GM10248 (cell line): ENCODE measurements at regions not wholly inside any gene's neighbourhood (a gene's known extent, or its start where the extent isn't known, plus 50 kb on each side); places are given as distances from the start of the nearest gene placed in this dataset.

Experiments
- CTCF ChIA-PET: fragments of 300-600 bp; sonication (Branson Sonifier 250); formaldehyde crosslinking; extraction: SDS; loops from one replicate; lab custom pipeline; 2021; ENCODE audit warnings: antibody characterized with exemption; lab: Yijun Ruan, JAX
- POLR2A ChIA-PET: fragments of 350-650 bp; sonication (Branson Sonifier 250); formaldehyde crosslinking; extraction: SDS; loops from one replicate; lab custom pipeline; 2020; ENCODE audit warnings: antibody characterized with exemption; lab: Yijun Ruan, JAX
- DNase-seq: peaks from one replicate; pipeline ENCODE4 v3.0.0; 2012; ENCODE audit errors: extremely low spot score
- TF ChIP-seq, protein P1 (sequence below): IDR thresholded peaks from 2 replicates; pipeline ENCODE4 v1.5.1; 2012; ENCODE audit warnings: mild to moderate bottlenecking, low read depth; ENCODE audit errors: extremely low read depth, missing control alignments, control extremely low read depth

DNA sequence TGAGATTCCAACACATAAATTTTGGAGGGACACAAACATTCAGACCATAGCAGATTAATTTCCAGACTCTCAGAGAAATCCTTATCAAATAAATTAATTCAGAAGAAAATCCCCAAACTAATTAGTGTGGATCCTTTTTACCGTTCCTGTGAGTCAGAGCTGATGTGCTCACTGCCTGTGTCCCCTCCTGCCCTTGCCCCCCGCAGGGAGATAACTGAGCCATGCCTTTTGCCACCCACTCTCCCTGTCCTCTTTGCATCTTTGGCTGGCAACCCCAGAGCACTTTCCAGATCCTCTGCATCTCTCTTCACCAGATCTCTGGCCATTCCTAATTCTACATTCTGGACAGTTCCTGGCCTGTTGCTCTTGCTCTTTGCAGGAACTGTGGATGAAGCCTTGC, 135.4 kb upstream of the MAP1B start:
- TF ChIP-seq, protein P1, sequence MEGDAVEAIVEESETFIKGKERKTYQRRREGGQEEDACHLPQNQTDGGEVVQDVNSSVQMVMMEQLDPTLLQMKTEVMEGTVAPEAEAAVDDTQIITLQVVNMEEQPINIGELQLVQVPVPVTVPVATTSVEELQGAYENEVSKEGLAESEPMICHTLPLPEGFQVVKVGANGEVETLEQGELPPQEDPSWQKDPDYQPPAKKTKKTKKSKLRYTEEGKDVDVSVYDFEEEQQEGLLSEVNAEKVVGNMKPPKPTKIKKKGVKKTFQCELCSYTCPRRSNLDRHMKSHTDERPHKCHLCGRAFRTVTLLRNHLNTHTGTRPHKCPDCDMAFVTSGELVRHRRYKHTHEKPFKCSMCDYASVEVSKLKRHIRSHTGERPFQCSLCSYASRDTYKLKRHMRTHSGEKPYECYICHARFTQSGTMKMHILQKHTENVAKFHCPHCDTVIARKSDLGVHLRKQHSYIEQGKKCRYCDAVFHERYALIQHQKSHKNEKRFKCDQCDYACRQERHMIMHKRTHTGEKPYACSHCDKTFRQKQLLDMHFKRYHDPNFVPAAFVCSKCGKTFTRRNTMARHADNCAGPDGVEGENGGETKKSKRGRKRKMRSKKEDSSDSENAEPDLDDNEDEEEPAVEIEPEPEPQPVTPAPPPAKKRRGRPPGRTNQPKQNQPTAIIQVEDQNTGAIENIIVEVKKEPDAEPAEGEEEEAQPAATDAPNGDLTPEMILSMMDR: no peak
- no peak for DNase-seq
- ChIA-PET CTCF (no interaction called here), POLR2A (no interaction called here)

DNA sequence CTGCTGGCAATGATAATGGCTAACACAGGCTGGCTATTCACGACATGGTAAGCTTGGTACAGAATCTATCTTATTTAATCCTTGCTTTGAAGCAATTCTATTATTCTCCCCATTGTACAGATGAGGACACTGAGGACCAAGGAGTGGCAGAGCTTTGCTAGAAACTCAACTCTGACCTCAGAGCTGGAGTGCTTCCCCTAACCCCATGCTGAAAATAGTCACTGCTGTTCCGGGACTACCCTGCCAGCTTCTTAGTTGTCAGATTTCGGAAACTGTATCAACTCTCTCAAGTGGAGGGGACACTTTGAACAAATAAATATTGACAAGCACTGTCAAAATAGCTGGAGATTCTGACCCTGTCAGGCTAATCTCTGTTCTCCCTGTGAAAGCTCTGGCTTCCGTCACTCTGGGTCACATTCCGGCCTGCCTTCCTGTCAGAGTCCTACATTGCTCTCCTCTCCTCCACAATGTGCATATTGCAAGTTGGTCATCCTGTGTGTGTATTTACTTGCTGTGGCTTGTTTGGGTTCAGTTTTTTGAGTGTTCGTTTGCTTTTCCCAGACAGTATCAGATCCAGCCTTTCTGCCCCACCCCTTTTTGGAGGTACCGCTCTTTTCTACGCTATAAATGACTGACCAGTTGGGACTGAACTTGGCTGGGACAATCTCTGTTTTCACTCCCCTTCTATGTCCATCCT, 134.3 kb upstream of the MAP1B start:
- CTCF ChIA-PET: no interaction called here
- POLR2A ChIA-PET: interaction anchor here (0.5 kb wide), 1 partner anchor 113 kb away, joined by 6 read pairs; no protein-coding TSS in a partner anchor
- TF ChIP-seq, protein P1: no peak
- DNase-seq: no peak

DNA sequence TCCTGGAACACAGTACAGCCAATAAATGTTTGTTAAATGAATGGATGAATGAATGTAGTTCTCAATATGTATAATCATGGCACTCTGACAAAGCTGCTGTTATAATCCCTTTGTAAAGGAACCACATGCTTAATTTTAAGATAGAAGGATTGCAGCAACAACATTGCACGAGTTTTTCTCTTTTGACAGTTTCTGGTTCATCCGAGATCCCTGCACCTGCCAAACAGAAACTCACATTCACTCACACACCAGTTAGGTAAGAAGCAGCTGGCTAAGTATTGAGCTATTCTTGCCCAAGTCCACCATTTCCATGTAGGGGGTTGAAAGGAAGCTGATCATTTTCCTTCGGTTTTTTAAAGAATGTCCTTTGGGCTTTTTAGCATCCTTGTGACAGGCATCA, 133.7 kb upstream of the MAP1B start:
- TF ChIP-seq, protein P1: no peak
- POLR2A ChIA-PET: interaction anchor here (0.5 kb wide), 1 partner anchor 113 kb away, joined by 6 read pairs; no protein-coding TSS in a partner anchor
- CTCF ChIA-PET: interaction anchor here (1.1 kb wide), 1 partner anchor 14 kb away, joined by 3 read pairs; no protein-coding TSS in a partner anchor
- no peak for DNase-seq

DNA sequence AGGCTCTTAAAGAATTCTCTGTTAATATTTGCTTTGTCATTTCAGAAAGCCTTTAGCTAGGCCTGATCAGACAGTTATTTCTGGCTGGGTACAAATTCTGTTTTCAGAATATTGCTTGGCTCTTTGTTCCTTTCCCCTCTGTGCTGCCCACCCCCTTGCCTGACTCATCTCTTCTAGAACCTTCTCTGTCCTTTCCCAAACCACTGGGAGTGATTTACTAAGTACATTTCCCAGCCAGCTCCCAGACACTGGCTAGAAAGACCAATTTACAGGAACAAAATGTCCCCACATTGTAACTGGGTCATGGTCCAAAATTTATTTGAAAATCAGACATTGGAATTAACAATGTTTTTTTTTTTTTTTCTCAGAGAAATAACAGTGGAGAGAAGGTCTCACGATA, 133.1 kb upstream of the MAP1B start:
- ChIA-PET CTCF (interaction anchor here (1.1 kb wide), 1 partner anchor 15 kb away, joined by 3 read pairs; no protein-coding TSS in a partner anchor), POLR2A (no interaction called here)
- DNase-seq: no peak
- TF ChIP-seq, protein P1: no peak

DNA sequence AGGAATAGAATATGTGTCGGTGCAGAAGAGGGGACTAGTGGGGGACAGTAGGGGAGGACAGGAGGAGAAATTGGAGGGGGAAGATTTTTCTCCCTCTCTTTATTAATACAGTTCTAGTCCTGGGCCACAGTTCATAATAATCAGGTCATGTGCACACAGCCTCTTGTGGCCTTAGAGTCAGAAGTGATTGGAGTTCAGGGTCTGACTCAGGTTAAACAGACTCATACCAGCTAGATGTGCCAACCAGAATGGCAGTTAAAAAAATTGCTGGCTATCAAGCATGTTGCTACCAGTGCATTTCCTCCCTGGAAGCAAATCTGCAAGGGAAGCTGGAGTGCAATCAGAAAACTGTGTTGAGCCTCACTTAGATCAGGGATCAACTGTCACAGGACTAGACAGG, 132.7 kb upstream of the MAP1B start:
- CTCF ChIA-PET: interaction anchor here (1.1 kb wide), 1 partner anchor 16 kb away, joined by 3 read pairs; no protein-coding TSS in a partner anchor
- no peak for DNase-seq
- TF ChIP-seq, protein P1: no peak
- POLR2A ChIA-PET: no interaction called here

DNA sequence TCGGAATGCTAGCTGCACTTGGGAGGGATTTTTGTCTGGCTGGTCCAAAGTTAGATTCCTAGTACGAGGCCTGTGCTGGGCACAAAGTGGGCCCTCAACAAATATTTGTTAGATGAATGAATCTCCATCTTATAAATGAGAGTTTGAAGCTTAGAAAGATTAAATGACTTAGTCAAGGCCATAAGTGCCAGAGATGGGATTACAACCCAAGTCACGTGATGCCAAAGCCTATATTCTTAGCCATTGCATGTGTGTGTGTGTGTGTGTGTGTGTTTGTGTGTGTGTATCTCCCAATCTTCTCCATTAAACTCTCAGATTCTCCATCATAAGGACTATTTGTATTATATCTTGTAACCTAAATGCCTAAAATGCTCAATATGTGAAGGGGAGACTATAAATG, 130.8 kb upstream of the MAP1B start:
- TF ChIP-seq, protein P1: no peak
- ChIA-PET CTCF (no interaction called here), POLR2A (no interaction called here)
- DNase-seq: no peak
